GM19238 (cell line): ENCODE measurements at regions not wholly inside any gene's neighbourhood (a gene's known extent, or its start where the extent isn't known, plus 50 kb on each side); places are given as distances from the start of the nearest gene placed in this dataset.
A peak's percentile ranks its signal among the peaks of the same experiment; 100 is the strongest.
"Not testable (repeated sequence)": the region's sequence is repeated elsewhere in the genome, so short reads cannot be mapped to it uniquely, and the experiment has no call there.

ENCODE experiments used
- DNase-seq: peaks from one replicate; pipeline ENCODE4 v3.0.0; 2011; ENCODE audit warnings: low spot score; ENCODE audit not compliant: insufficient read length

DNA sequence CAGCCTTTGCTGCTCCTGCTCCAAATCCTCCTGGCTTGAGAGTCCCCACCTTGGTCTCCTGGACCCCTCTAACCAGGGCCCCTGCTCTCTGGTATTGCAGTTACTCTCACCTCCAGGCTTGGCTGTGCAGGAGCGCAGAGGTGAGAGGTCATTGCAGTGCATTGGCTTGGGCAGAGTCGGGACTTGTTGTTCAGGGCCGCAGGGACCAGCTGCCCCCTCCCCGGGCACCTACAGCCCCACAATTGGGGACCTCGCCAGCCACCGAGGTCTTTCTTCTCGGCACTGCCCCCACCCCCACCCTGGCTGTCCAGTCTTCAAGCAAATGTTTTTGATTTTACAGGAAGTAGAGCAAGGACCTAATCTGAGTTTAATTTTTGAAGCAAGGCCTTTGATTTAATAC, 65.5 kb upstream of the FGF3 start:
- DNase-seq: no peak

DNA sequence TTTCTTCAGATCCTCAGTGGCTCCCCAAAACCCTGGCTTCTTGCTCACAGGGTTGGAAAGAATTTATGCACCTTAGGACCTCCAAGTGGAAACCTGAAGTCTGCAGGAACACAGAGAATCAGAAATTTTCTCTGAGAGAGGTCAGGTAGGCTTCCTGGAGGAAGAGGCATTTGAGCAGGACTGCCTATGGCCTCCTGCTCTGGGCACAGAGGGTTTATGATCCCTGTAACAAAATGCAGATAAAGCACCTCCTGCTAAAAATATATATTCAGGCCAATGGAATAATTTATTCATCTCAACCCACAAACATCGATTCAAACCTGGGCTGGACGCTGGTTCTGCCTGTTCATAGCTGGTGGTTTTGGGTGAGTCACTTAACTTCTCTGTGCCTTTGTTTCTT, 68.1 kb upstream of the FGF3 start:
- DNase-seq: no peak

DNA sequence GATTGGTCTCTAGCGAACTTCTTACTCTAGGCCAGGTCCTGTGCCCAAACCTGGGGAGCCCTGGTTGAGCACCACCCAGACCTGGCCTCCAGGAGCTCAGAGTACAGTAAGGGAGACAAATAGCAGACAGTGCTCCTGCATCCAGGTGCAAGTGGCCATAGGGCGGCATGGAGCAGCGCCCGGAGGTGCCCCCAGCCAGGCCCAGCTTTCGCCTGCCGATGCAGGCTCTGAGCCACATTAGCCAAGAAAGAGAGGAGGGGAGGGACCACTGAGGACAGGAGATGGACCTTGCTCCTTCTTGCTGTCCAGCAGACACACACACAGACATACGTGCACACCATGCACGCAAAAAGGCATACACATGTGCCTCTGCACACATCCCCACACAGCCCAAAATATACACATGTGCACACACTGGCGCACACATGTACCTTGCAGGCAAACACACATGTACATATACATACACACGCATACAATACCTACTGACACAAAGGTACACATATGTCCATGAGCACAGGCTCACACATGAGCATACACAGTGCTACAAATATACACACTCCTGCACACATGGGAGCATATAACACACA, 68.7 kb upstream of the FGF3 start:
- no peak for DNase-seq

DNA sequence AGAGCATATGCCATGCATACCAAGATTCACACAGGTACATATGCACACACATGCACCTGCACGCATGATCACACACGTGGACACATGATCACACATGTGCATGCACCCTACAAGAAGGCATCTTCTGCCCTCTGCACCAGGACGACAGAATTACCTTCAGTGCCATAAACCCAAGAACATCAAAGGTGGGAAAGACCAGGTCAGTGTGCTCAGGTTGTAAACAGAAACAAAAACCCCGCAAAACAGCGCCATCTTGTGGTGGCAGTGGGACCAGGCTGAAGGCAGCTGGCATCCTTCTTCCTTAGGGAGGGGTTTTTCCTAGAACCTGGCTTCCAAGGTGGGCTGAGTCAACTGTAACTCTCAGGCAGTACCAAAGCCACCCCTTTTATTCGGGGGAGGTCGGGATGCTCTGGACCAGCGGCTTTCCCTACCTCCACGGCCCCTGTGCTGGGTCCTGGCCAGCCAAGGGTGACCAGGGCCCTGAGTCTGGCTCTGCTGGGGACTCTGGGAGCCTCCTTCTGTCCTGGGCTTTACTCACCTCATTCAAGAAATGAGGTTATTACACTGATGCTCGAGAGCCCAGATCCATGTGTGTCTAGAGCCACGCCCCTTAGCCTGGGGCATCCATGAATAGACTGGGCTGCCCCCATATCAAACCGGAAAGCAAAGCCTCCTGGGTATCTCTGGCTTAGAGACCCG, 69.4 kb upstream of the FGF3 start:
- peak; percentile 72 for DNase-seq

DNA sequence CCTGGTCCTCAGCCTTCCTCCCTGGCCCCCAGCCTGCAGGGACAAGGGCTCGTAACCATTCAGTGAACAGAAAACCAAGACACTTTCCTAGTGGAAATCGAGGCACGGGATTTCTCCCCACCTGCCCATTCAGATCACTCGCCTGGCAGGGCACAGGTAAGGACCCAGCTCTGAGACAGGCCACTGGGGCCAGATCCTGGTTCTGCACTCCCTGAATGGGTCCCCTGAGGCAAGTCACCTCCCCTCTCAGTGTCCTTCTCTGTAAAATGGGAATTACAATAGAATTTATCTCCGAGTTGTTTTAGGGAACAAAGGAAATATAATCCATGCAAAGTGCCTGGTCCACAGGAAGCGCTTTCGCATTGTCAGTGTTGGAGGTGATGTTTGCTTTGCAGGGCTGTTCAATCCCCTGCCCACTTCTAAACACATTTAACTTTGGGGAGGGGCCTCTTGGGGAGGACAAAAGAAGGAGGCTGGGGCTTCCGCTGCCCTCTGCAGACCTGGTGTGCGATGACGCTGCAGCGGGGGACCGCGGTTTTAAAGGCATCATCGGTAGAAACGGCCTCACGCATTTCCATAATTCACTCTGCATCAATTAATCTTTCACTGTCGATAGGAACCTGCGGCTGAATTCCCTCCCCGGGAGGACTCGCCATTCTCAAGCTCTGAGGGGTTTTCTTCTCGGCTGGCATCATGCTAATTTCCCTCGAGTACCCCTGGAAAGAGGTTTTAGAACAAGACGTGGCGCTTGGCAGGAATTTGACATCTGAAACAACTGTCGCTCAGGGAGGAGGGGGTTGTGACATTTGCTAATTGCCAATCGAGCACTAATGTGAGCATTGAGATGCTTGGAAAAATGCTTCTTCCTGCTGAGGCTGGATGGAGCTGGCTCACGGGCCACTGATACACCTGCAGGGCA, 70.4 kb upstream of the FGF3 start:
- no peak for DNase-seq

DNA sequence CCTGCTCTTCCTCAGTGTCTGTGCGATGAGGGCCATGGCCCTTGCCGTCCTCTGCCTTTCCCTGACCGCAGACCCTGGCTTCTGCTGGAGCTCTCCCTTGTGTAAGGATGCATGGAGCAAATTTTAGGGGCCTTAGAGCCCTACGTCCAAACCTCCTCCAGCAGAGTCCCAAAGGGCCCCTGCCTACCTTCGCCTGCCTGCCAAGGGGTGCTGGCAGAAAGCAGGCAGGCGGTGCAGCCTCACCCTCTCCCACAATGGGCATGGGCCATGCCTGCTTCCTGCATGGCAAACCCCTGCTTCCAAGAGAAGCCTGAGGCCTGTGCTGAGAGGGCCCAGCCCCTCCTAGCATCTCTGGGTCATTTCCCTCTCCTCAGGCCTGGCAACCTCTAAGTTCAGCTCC, 71.3 kb upstream of the FGF3 start:
- no peak for DNase-seq

DNA sequence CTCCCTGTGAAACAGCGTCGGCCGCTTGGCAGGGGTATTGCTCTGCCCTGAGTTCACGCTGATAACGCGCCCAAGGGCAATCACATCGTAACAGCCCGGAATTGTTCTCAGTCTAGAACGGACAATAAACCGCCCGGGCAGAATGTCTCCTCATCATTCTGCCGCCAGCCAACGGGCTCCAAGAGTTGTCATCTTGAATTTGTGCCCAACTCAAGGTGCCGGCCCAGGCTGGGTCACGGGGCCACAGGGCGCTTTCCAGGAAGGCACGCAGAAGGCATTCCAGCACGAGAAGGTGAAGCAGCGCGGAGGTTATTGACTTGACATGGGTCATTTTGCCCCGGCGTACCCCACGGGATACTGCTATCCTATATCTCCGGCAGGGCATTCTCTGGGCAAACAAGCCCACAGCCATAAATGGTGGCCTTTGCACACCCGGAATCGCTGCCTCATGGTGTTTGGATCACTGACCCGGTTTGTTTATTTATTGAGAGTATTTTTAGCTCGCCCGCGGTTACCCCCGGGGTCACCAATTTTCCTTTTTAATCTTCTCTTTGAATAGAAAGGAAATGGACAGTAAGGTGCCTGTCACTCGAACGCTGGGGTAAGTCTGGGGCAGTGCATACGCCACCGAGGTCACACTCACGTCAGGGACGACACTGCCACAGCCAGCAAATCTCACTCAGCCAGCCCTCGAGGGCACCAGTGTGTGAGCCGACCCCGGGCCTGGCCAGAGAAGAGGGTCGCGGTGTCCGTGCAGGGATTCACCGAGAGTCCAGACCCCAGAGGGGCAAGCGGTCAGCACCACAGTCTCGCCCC, 72.4 kb upstream of the FGF3 start:
- no peak for DNase-seq

DNA sequence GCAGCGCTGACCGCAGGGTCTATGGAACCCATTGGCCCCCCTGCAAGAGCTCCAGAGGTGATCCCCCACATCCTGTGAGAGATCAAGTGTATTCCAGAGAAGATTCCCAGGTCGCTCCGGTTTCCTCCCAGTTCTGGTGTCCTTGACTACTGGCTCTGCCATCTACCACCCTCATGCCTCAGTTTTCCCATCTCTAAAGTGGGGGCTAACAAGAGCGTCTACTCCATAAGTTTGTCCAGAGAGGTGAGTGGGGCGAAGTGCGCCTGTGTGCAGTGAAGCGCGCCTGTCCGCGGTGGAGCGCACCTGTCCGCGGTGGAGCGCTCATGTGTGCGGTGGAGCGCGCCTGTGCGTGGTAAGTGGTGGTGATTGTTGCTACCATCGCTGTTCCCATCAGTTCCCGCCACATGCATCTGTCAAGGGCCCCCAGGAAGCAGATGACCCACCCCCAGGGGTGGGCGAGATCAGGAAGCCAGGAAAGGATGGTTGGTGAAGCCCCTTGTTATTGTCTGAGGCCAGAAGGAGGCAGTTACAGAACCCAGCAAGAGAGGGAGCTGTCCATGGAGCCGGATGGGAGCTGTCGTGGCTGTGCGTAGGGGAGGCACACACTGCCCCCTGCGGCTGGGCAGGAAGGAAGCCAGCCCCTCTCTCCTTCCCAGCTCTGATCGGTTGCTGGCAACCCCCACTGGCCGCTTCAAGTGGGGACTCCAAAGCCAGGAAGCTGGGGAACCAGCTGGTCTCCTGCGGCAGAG, 73.2 kb upstream of the FGF3 start:
- DNase-seq: no peak

DNA sequence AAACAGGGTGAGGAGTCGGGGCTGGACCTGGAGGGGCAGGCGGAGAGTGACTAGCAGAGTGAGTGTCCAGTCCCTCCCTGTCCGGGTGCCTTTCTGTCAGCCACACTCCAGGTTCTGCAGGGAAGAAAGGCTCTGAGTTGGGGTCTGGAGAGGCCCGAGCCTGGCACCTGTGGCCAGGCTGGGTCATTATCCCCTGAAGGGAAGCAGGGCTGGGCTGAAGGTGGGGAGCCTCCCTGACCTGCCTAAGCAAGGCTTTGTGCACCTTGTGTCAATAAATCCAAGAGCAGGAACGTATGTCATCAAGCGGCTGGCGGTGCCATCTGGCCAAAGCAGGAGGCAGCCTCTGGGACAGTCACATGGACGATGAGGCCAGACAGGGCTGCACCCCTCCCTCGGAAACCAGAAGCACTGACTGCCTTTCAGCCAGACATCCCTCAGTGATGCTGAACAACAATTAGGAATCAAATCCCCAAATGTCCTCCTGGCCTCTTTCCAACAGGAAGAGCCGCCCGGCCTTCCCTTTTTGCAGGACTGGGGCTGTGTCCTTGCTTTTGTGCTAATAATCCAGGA, 73.9 kb upstream of the FGF3 start:
- DNase-seq: no peak

DNA sequence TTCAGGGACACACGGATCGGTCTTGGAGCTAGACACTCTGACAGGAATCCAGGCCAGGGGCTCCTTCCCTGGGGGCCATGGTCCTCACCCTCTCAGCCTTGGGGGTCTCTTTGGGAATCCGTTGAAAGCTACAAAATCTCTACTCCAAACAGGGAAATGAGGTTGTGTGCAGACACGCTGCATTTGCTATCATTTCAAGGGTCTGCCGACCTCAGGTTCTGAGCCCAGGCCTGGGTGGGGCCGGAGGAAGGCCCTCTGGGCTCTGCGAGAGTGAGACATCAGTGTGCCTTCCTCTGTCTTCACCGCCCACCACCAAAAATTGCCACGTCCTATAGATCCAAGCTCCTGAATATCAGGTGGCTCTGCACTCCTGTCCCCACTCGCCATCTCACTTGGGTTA, 74.4 kb upstream of the FGF3 start:
- DNase-seq: no peak

DNA sequence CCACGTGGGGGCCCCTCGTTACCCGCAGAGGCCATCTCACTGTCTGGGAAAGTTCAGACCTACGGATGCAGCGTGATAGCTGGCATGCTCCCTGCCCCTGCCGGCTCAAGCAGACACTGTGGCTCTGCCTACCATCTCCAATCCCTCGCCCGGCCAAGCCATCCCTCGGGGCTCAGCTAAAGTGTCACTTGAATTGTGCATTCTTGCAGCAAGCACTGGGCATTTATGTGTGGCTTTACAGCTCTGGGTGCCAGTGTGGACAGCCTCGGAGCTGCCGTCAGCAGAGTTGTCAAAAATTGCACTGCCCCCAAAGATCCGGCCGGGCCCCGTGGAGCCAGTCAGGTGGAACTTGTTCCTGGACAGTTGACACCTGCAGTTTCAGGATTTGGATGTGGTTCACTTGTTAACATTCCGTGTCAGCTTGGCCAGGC, 75.0 kb upstream of the FGF3 start:
- no peak for DNase-seq

DNA sequence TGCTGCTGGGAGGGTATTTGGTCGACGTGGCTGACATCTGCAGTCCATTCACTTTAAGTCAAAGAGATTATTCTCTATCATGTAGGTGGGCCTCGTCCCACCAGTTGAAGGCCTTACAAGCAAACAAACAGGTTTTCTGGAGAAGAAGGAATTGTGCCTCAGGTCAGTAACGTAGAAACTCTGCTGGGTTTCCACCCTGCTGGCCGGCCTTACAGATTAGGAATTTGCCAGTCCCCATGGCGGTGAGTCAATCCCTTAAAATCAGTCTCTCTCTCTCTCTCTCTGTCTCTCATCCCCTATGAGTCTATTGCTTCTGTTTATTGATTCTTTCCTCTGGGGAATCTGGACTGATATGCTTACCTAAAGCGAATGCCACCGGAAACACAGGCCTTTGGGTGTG, 75.4 kb upstream of the FGF3 start:
- no peak for DNase-seq

DNA sequence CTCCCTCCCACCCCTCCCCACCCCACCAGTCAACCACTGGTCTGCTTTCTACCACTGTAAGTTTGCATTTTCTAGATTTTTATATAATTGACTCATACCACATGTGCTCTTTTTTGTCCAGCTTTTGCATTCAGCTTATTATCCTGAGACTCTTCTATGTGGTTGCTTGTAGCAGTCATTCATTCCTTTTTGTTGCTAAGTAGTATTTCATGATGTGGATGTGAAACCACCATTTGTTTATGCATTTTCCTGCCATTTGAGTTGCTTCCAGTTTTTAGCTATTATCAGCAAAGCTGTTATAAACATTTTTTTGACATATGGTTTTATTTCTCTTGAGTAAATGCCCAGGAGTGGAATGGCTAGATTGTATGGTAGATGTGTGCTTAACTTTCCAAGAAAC, 77.0 kb upstream of the FGF3 start:
- no peak for DNase-seq

DNA sequence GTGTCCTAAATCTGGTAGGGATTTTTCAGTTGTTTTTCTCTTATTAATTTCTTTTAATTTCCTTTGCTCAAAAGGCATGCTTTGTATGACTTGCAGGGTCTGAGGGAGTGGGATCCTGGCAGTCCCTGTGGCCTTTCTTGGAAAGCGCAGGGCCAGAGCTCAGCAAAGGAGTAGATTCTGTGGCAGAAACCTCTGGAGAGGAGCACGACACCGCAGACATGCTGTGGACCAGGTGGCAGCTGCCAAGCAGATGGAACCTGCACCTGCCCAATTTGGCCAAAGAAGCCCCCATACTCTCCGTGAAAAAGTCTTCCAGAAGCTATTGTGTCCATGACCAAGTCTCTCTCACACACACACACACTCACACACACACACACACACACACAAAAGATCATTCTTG, 78.9 kb upstream of the FGF3 start:
- no peak for DNase-seq

DNA sequence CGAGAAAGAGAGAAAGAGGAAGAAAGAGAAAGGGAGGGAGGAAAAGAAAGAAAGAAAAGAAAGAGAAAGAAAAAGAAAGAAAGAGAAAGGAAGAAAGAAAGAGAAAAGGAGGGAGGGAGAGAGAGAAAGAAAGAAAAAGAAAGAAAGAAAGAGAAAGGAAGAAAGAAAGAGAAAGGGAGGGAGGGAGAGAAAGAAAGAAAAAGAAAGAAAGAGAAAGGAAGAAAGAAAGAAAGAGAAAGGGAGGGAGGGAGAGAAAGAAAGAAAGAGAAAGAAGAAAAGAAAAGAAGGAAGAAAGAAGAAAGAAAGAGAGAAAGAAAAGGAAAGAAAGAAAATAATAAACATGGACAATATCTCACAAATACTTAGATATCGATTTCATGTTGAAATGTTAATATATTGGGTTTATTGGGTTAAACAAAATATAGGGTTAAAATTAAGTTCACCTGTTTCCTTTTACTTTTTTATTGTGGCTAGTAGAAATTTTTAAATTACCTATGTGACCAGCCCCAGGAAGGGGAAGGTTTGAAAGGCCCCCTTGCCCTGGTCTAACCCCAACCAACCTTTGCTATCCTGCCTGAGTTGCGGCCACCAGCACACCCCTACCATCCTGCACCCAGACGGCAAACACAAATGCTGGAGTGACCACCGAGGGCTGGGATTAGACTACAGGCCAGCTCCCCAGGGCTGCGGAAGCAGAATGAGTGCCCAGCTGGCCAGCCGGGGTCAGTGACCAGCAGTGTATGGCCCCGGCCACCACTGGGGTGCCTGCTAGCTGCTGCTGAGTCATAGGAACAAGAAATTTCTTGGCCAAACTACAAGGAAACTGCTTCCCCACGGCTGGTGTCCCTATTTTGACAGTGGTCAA, 81.0 kb upstream of the FGF3 start:
- DNase-seq: no peak

DNA sequence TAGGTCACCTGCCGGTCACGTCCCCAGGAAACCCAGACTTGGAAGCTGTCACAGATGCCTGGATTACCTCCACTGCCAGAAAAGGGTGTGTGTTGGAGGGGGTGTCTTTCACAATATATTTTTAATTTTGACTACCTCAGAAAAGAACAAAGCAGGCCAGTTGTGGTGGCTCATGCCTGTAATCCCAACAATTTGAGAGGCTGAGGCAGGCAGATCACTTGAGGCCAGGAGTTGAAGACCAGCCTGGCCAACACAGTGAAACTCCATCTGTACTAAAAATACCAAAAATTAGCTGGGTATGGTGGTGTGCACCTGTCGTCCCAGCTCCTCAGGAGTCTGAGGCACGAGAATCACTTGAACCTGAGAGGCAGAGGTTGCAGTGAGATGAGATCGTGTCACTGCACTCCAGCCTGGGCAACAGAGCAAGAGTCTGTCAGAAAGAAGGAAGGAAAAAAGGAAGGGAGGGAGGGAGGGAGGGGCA, 81.6 kb upstream of the FGF3 start:
- not testable (repeated sequence) for DNase-seq

DNA sequence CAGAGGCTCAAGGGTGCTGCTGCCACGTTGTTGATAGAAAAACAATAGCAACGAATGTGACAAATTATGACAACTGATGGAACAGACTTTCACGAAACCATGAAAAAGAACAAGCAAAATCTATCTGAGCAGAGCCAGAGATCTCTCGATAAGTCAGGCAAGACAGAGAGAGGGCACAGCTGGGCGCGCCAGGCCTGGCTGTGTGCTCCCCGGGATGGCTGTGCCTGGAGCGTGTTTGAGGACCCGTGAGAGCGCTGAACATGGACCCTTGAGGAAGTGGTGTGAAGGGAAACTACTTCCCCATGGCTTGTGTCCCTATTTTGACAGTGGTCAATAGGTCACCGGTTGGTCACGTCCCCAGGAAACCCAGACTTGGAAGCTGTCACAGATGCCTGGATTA, 83.1 kb upstream of the FGF3 start:
- no peak for DNase-seq

DNA sequence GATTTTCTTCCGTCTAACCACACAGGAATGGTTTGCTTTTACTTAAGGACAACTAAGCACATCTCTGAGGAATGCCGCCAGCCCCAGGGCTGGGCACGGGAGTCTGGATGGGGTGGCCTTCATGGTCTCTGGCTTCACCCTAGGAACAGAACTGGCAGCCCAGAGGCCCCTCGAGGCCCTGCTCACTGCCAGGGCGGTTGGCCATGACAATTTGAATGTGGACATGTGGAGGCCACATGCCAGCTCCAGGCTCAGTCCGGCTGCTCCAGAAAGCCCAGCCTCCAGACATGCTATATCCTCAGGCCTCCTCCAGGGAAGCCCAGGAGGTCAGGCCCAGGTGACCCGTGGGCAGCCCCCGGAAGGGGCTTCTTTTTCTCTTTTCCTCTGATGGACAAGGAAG, 84.0 kb upstream of the FGF3 start:
- DNase-seq: no peak

DNA sequence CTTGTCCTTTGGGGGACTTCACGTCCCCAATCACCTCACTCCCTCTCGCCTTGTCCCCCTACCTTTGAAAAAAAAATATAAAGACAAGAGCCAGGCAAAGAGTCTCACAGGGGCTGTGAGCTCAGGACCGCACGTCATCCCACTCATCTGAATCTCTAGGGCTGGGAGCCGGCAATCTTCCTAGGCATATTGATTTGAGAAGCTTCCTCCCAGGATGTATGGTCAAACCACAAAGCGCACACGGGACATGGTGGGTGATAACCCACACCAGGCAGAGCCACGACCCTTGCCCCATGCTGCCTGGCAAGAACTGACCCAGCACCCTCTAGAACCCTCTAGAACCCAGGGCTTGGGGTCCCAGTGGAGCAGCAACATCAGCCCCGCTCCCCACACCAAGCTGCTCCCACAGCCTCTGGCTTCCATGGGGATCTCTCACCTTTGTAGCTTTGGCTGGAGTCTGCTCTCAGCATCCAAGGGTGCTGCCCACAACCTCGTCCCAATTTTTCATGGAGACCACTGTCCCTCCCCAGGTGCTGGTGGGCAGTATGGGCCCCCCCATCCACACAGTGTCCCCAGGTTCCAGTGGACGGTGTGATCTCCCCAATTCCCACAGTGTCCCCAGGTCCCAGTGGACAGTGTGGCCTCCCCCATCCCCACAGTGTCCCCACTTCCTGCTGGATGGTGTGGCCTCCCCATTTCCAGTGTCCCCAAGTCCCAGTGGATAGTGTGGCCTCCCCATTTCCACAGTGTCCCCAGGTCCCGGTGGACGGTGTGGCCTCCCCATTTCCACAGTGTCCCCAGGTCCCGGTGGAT, 85.2 kb upstream of the FGF3 start:
- DNase-seq: no peak
